Activated CD4-positive, alpha-beta T cell treated with anti-CD3 and anti-CD28 coated beads, Interleukin-2, amount 10 ng/mL, durations not matched to agents 24 days and 14 days (primary cell): ENCODE measurements at regions not wholly inside any gene's neighbourhood (a gene's known extent, or its start where the extent isn't known, plus 50 kb on each side); places are given as distances from the start of the nearest gene placed in this dataset.

Source experiments
- DNase-seq: peaks from one replicate; pipeline ENCODE4 v3.0.0; 2022
- H3K27ac Mint-ChIP-seq: one replicate; pipeline ENCODE4 v1.8.0; 2022; ENCODE audit warnings: mild to moderate bottlenecking, mixed read lengths
- H3K27me3 Mint-ChIP-seq: one replicate; pipeline ENCODE4 v1.8.0; 2022; ENCODE audit warnings: mixed read lengths
- H3K36me3 Mint-ChIP-seq: one replicate; pipeline ENCODE4 v1.8.0; 2022; ENCODE audit warnings: low read depth, mild to moderate bottlenecking, mixed read lengths
- H3K4me1 Mint-ChIP-seq: one replicate; pipeline ENCODE4 v1.8.0; 2021; ENCODE audit warnings: mixed read lengths
- H3K4me3 Mint-ChIP-seq: one replicate; pipeline ENCODE4 v1.8.0; 2022; ENCODE audit warnings: mild to moderate bottlenecking, moderate library complexity, mixed read lengths
- H3K9me3 Mint-ChIP-seq: one replicate; pipeline ENCODE4 v1.8.0; 2021; ENCODE audit warnings: mixed read lengths
- intact Hi-C: fragments of 100-400 bp; cut with micrococcal nuclease; formaldehyde crosslinking; loops from one replicate; pipeline ENCODE4 v1.15.1; 2023

GRCh38 chr10:33579996-33580395, 245.5 kb upstream of the NRP1 start:
- H3K4me3 Mint-ChIP-seq, result no peak overlapping the region
- intact Hi-C loops, result no loop called here
- no peaks in the 10 kb centered on the region for H3K9me3 Mint-ChIP-seq
- no peaks in the 10 kb centered on the region for H3K36me3 Mint-ChIP-seq
- no peak overlapping the region for H3K27ac Mint-ChIP-seq
- DNase-seq, result no peak
- no peaks in the 10 kb centered on the region for H3K27me3 Mint-ChIP-seq
- no peaks in the 10 kb centered on the region for H3K4me1 Mint-ChIP-seq

GRCh38 chr10:33573606-33574005, 239.1 kb upstream of the NRP1 start:
- Mint-ChIP-seq H3K36me3 (no peaks in the 10 kb centered on the region), H3K27ac (no peak overlapping the region), H3K4me1 (no peaks in the 10 kb centered on the region), H3K4me3 (no peak overlapping the region), H3K27me3 (no peaks in the 10 kb centered on the region), H3K9me3 (no peaks in the 10 kb centered on the region)
- intact Hi-C loops, result no loop called here
- no peak for DNase-seq

GRCh38 chr10:33571616-33572015, 237.1 kb upstream of the NRP1 start:
- intact Hi-C loops, result no loop called here
- no peaks in the 10 kb centered on the region for H3K4me1 Mint-ChIP-seq
- no peak overlapping the region for H3K27ac Mint-ChIP-seq
- no peaks in the 10 kb centered on the region for H3K9me3 Mint-ChIP-seq
- H3K4me3 Mint-ChIP-seq, result no peak overlapping the region
- no peak for DNase-seq
- H3K36me3 Mint-ChIP-seq, result no peaks in the 10 kb centered on the region
- H3K27me3 Mint-ChIP-seq, result no peaks in the 10 kb centered on the region

GRCh38 chr10:33570495-33570894, 236.0 kb upstream of the NRP1 start:
- no peak for DNase-seq
- Mint-ChIP-seq H3K4me1 (no peaks in the 10 kb centered on the region), H3K36me3 (no peaks in the 10 kb centered on the region), H3K27ac (no peak overlapping the region), H3K27me3 (no peaks in the 10 kb centered on the region), H3K9me3 (no peaks in the 10 kb centered on the region), H3K4me3 (no peak overlapping the region)
- intact Hi-C loops, result no loop called here

- Mint-ChIP-seq H3K36me3 (no peaks in the 10 kb centered on the region), H3K4me1 (no peaks in the 10 kb centered on the region), H3K9me3 (no peaks in the 10 kb centered on the region), H3K27me3 (no peaks in the 10 kb centered on the region), H3K4me3 (no peak overlapping the region), H3K27ac (no peak overlapping the region)
- no peak for DNase-seq
- intact Hi-C loops, result no loop called here
Observed at GRCh38 chr10:33569702-33570101, 235.2 kb upstream of the NRP1 start.

GRCh38 chr10:33566426-33566825, 232.0 kb upstream of the NRP1 start:
- Mint-ChIP-seq H3K4me1 (no peaks in the 10 kb centered on the region), H3K36me3 (no peaks in the 10 kb centered on the region), H3K27me3 (no peaks in the 10 kb centered on the region), H3K27ac (no peak overlapping the region), H3K4me3 (no peak overlapping the region), H3K9me3 (no peaks in the 10 kb centered on the region)
- intact Hi-C loops, result no loop called here
- no peak for DNase-seq

- Mint-ChIP-seq H3K4me1 (no peaks in the 10 kb centered on the region), H3K4me3 (no peak overlapping the region), H3K36me3 (no peaks in the 10 kb centered on the region), H3K27me3 (no peaks in the 10 kb centered on the region), H3K9me3 (no peaks in the 10 kb centered on the region), H3K27ac (no peak overlapping the region)
- intact Hi-C loops, result no loop called here
- no peak for DNase-seq
Observed at GRCh38 chr10:33566001-33566400, 231.5 kb upstream of the NRP1 start.

GRCh38 chr10:33565231-33565630, 230.8 kb upstream of the NRP1 start:
- H3K9me3 Mint-ChIP-seq, result no peaks in the 10 kb centered on the region
- H3K27ac Mint-ChIP-seq, result no peak overlapping the region
- H3K36me3 Mint-ChIP-seq, result no peaks in the 10 kb centered on the region
- intact Hi-C loops, result no loop called here
- no peak overlapping the region for H3K4me3 Mint-ChIP-seq
- H3K4me1 Mint-ChIP-seq, result no peaks in the 10 kb centered on the region
- DNase-seq, result no peak
- H3K27me3 Mint-ChIP-seq, result no peaks in the 10 kb centered on the region

GRCh38 chr10:33559105-33559504, 224.6 kb upstream of the NRP1 start:
- H3K36me3 Mint-ChIP-seq, result no peaks in the 10 kb centered on the region
- no peaks in the 10 kb centered on the region for H3K4me1 Mint-ChIP-seq
- DNase-seq, result no peak
- no peaks in the 10 kb centered on the region for H3K27me3 Mint-ChIP-seq
- H3K27ac Mint-ChIP-seq, result no peak overlapping the region
- intact Hi-C loops, result no loop called here
- no peaks in the 10 kb centered on the region for H3K9me3 Mint-ChIP-seq
- no peak overlapping the region for H3K4me3 Mint-ChIP-seq

GRCh38 chr10:33557313-33557712, 222.8 kb upstream of the NRP1 start:
- no peaks in the 10 kb centered on the region for H3K36me3 Mint-ChIP-seq

GRCh38 chr10:33556620-33557019, 222.2 kb upstream of the NRP1 start:
- DNase-seq, result no peak
- no peaks in the 10 kb centered on the region for H3K27me3 Mint-ChIP-seq
- no peaks in the 10 kb centered on the region for H3K4me1 Mint-ChIP-seq
- H3K27ac Mint-ChIP-seq, result no peak overlapping the region
- no peaks in the 10 kb centered on the region for H3K36me3 Mint-ChIP-seq
- intact Hi-C loops, result no loop called here
- H3K4me3 Mint-ChIP-seq, result no peak overlapping the region
- no peaks in the 10 kb centered on the region for H3K9me3 Mint-ChIP-seq

More at GRCh38 chr10:33557313-33557712, 222.8 kb upstream of the NRP1 start:
- no peak for DNase-seq
- intact Hi-C loops, result no loop called here
- no peaks in the 10 kb centered on the region for H3K27me3 Mint-ChIP-seq
- H3K4me3 Mint-ChIP-seq, result no peak overlapping the region
- no peak overlapping the region for H3K27ac Mint-ChIP-seq
- H3K9me3 Mint-ChIP-seq, result no peaks in the 10 kb centered on the region
- H3K4me1 Mint-ChIP-seq, result no peaks in the 10 kb centered on the region

- Mint-ChIP-seq H3K27me3 (peaks cover 2% of the 10 kb centered on the region), H3K9me3 (no peaks in the 10 kb centered on the region), H3K4me3 (no peak overlapping the region), H3K4me1 (no peaks in the 10 kb centered on the region), H3K27ac (no peak overlapping the region), H3K36me3 (no peaks in the 10 kb centered on the region)
- intact Hi-C loops, result no loop called here
- no peak for DNase-seq
Observed at GRCh38 chr10:33556103-33556502, 221.6 kb upstream of the NRP1 start.

- no peaks in the 10 kb centered on the region for H3K9me3 Mint-ChIP-seq
- H3K4me1 Mint-ChIP-seq, result no peaks in the 10 kb centered on the region
- no peak overlapping the region for H3K4me3 Mint-ChIP-seq
- no peak overlapping the region for H3K27ac Mint-ChIP-seq
- intact Hi-C loops, result no loop called here
- no peaks in the 10 kb centered on the region for H3K36me3 Mint-ChIP-seq
- no peak for DNase-seq
- H3K27me3 Mint-ChIP-seq, result peaks cover 4% of the 10 kb centered on the region
Observed at GRCh38 chr10:33553748-33554571, 219.5 kb upstream of the NRP1 start.

GRCh38 chr10:33552290-33552689, 217.8 kb upstream of the NRP1 start:
- Mint-ChIP-seq H3K27ac (no peak overlapping the region), H3K36me3 (no peaks in the 10 kb centered on the region), H3K4me1 (no peaks in the 10 kb centered on the region), H3K27me3 (peaks cover 4% of the 10 kb centered on the region), H3K9me3 (no peaks in the 10 kb centered on the region), H3K4me3 (no peak overlapping the region)
- intact Hi-C loops, result no loop called here
- no peak for DNase-seq

GRCh38 chr10:33550811-33551210, 216.3 kb upstream of the NRP1 start:
- Mint-ChIP-seq H3K27ac (no peak overlapping the region), H3K4me3 (no peak overlapping the region), H3K9me3 (no peaks in the 10 kb centered on the region), H3K4me1 (no peaks in the 10 kb centered on the region), H3K36me3 (no peaks in the 10 kb centered on the region), H3K27me3 (peaks cover 4% of the 10 kb centered on the region)
- intact Hi-C loops, result no loop called here
- no peak for DNase-seq
